ENCODE measurements at regions not wholly inside any gene's neighbourhood (a gene's known extent, or its start where the extent isn't known, plus 50 kb on each side); places are given as distances from the start of the nearest gene placed in this dataset.

DNA sequence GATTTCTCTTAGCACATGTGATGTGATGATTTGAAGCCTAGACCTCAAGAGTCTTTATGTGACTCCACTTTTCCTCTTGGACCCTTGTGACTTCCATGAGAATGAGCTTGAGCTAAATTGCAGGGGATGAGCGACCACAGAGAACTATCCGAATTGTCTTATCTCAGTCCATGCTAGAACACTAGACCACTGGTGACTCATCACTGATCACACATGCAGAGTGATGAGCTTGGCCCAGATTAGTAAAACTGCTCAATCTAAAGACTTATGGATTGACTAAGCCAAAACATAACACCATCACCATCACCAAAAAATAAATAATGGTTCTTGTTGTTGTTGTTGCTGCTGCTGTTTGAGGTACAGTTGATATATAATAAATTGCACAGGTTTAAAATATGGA lies 114.1 kb upstream of the CFAP20DC start:
- TF ChIP-seq POLR2AphosphoS5 (IDR thresholded peaks at IDR 0.05; ENCODE audit: low read depth, low read length) (no peak), POLR2A (IDR thresholded peaks at IDR 0.05; ENCODE audit: low read depth, low read length) (no peak), PAX5 (IDR thresholded peaks at IDR 0.05; ENCODE audit: insufficient read depth, low read length, severe bottlenecking) (no peak), TAF1 (IDR thresholded peaks at IDR 0.05; ENCODE audit: low read depth, low read length) (no peak), SPI1 (IDR thresholded peaks at IDR 0.05; ENCODE audit: low read depth, low read length) (no peak), POU2F2 (IDR thresholded peaks at IDR 0.05; ENCODE audit: low read depth, low read length) (no peak)

All from GM12891 (cell line).